IPS-18c (cell line): ENCODE measurements at regions not wholly inside any gene's neighbourhood (a gene's known extent, or its start where the extent isn't known, plus 50 kb on each side); places are given as distances from the start of the nearest gene placed in this dataset.
A peak's percentile ranks its signal among the peaks of the same experiment; 100 is the strongest.

ENCODE experiments used
- H3K4me3 ChIP-seq: 2 replicates; pipeline ENCODE4 v1.7.0; 2013; ENCODE audit warnings: low read depth, mild to moderate bottlenecking, low read length, moderate library complexity; ENCODE audit not compliant: insufficient read depth
- H3K9me3 ChIP-seq: one replicate; pipeline ENCODE4 v1.6.1; 2013; ENCODE audit warnings: mild to moderate bottlenecking, low read length, moderate library complexity; ENCODE audit not compliant: control insufficient read depth, insufficient read depth

GRCh38 chr5:6829150-6829784 lies 116.0 kb downstream of the TENT4A start:
- Histone ChIP-seq H3K4me3 (no peak overlapping the region), H3K9me3 (no peaks in the 10 kb centered on the region)

- Histone ChIP-seq H3K9me3 (no peaks in the 10 kb centered on the region), H3K4me3 (no peak overlapping the region)
Measured at GRCh38 chr5:6830643-6831239, 117.5 kb downstream of the TENT4A start.

- Histone ChIP-seq H3K9me3 (no peaks in the 10 kb centered on the region), H3K4me3 (no peak overlapping the region)
Measured at GRCh38 chr5:6831678-6832671, 118.7 kb downstream of the TENT4A start.

GRCh38 chr5:6832994-6833393 lies 119.8 kb downstream of the TENT4A start:
- Histone ChIP-seq H3K4me3 (no peak overlapping the region), H3K9me3 (peaks cover 2% of the 10 kb centered on the region)

GRCh38 chr5:6833406-6833805 lies 120.2 kb downstream of the TENT4A start:
- Histone ChIP-seq H3K9me3 (peaks cover 2% of the 10 kb centered on the region), H3K4me3 (no peak overlapping the region)

- Histone ChIP-seq H3K4me3 (no peak overlapping the region), H3K9me3 (peaks cover 2% of the 10 kb centered on the region)
Measured at GRCh38 chr5:6837095-6837494, 123.9 kb downstream of the TENT4A start.

GRCh38 chr5:6837519-6838110 lies 124.4 kb downstream of the TENT4A start:
- Histone ChIP-seq H3K4me3 (no peak overlapping the region; the same call in 1 of the 2 replicates), H3K9me3 (peaks cover 2% of the 10 kb centered on the region)

GRCh38 chr5:6838736-6839135 lies 125.5 kb downstream of the TENT4A start:
- Histone ChIP-seq H3K4me3 (no peak overlapping the region), H3K9me3 (peaks cover 2% of the 10 kb centered on the region)

GRCh38 chr5:6840136-6840793 lies 127.0 kb downstream of the TENT4A start:
- Histone ChIP-seq H3K4me3 (no peak overlapping the region), H3K9me3 (peaks cover 2% of the 10 kb centered on the region)

GRCh38 chr5:6843335-6843734 lies 130.1 kb downstream of the TENT4A start:
- Histone ChIP-seq H3K4me3 (no peak overlapping the region), H3K9me3 (no peaks in the 10 kb centered on the region)

- H3K9me3 ChIP-seq = peaks cover 4% of the 10 kb centered on the region
- H3K4me3 ChIP-seq = no peak overlapping the region
Measured at GRCh38 chr5:6843821-6844220, 130.6 kb downstream of the TENT4A start.

GRCh38 chr5:6845856-6846255 lies 132.6 kb downstream of the TENT4A start:
- H3K4me3 ChIP-seq = no peak overlapping the region
- peaks cover 4% of the 10 kb centered on the region for H3K9me3 ChIP-seq

GRCh38 chr5:6847870-6848269 lies 134.6 kb downstream of the TENT4A start:
- H3K9me3 ChIP-seq = peaks cover 4% of the 10 kb centered on the region

GRCh38 chr5:6849316-6850105 lies 136.3 kb downstream of the TENT4A start:
- H3K9me3 ChIP-seq = peaks cover 4% of the 10 kb centered on the region

More at GRCh38 chr5:6847870-6848269, 134.6 kb downstream of the TENT4A start:
- H3K4me3 ChIP-seq = no peak overlapping the region

GRCh38 chr5:6850106-6850432 lies 136.8 kb downstream of the TENT4A start:
- Histone ChIP-seq H3K9me3 (peaks cover 4% of the 10 kb centered on the region), H3K4me3 (no peak overlapping the region)

More at GRCh38 chr5:6849316-6850105, 136.3 kb downstream of the TENT4A start:
- peak overlapping the region; percentile 9; the same call in 1 of the 2 replicates for H3K4me3 ChIP-seq

GRCh38 chr5:6856653-6857052 lies 143.4 kb downstream of the TENT4A start:
- Histone ChIP-seq H3K4me3 (no peak overlapping the region), H3K9me3 (peaks cover 2% of the 10 kb centered on the region)
